ENCODE measurements at regions not wholly inside any gene's neighbourhood (a gene's known extent, or its start where the extent isn't known, plus 50 kb on each side); places are given as distances from the start of the nearest gene placed in this dataset.

GRCh38 chr13:105721016-105721415 lies 814.4 kb downstream of the EFNB2 start:
- no TSS peak for BruUV-seq (replicated peaks)
- no peak for ATAC-seq
- intact Hi-C loops (cut with micrococcal nuclease) = loop anchor here (10.0 kb wide), 1 partner anchor 1156 kb away; no protein-coding TSS in a partner anchor

GRCh38 chr13:105719859-105720258 lies 815.6 kb downstream of the EFNB2 start:
- Histone ChIP-seq H3K36me3 (ENCODE audit: control insufficient read depth in 1 of 2, insufficient read depth in 2 of 2, low read length in 2 of 2) (no peaks in the 10 kb centered on the region), H3K4me2 (ENCODE audit: low read length) (no peak overlapping the region), H3K4me3 (replicated peaks in 1 of 2; ENCODE audit: low read depth in 1 of 2, low read length in 2 of 2) (no peak overlapping the region), H3K9ac (ENCODE audit: low read length) (no peak overlapping the region), H4K20me1 (ENCODE audit: insufficient read depth) (no peaks in the 10 kb centered on the region), H3K27ac (ENCODE audit: low read depth, low read length) (no peak overlapping the region), H3K9me2 (ENCODE audit: insufficient read depth) (no peaks in the 10 kb centered on the region), H3K9me3 (ENCODE audit: control insufficient read depth in 1 of 2, insufficient read depth in 1 of 2, low read depth in 1 of 2, low read length in 2 of 2) (no peaks in the 10 kb centered on the region), H3K4me1 (ENCODE audit: control insufficient read depth in 1 of 2, insufficient read depth in 2 of 2, low read length in 2 of 2) (no peaks in the 10 kb centered on the region), H3K79me2 (ENCODE audit: insufficient read depth, low read length) (no peaks in the 10 kb centered on the region), H3K27me3 (ENCODE audit: insufficient read depth, low read length) (no peaks in the 10 kb centered on the region), H2AFZ (ENCODE audit: low read depth, low read length, poor library complexity, severe bottlenecking) (no peak overlapping the region)
- POLR2A ChIA-PET = no interaction called here
- BruUV-seq (replicated peaks) = no TSS peak
- CTCF ChIA-PET = no interaction called here
- DNase-seq (ENCODE audit: low read depth, low spot score) = no peak
- intact Hi-C loops (cut with micrococcal nuclease) = loop anchor here (10.0 kb wide), 1 partner anchor 1155 kb away; no protein-coding TSS in a partner anchor
- ATAC-seq = no peak
- RAD21 ChIA-PET (ENCODE audit: low non-redundant PET in 1 of 2, low total read pairs in 2 of 2, uncharacterized antibody in 2 of 2, unreplicated experiment in 2 of 2) = no interaction called here
- TF ChIP-seq JUND (IDR thresholded peaks at IDR 0.05) (no peak), ZFX (IDR thresholded peaks at IDR 0.05) (no peak), EZH2 (IDR thresholded peaks at IDR 0.05) (no peak), SRF (IDR thresholded peaks at IDR 0.05; ENCODE audit: low read depth) (no peak), SP1 (IDR thresholded peaks at IDR 0.05; ENCODE audit: low read depth) (no peak), YY1 (IDR thresholded peaks at IDR 0.05; ENCODE audit: extremely low read depth, insufficient replicate concordance, low read depth, low read length) (no peak), ELF1 (IDR thresholded peaks at IDR 0.05; ENCODE audit: borderline replicate concordance, low read depth) (no peak), CBX3 (IDR thresholded peaks at IDR 0.05; ENCODE audit: low read depth) (no peak), REST (IDR thresholded peaks at IDR 0.05; ENCODE audit: low read depth) (no peak)
- TF ChIP-seq, protein P1, sequence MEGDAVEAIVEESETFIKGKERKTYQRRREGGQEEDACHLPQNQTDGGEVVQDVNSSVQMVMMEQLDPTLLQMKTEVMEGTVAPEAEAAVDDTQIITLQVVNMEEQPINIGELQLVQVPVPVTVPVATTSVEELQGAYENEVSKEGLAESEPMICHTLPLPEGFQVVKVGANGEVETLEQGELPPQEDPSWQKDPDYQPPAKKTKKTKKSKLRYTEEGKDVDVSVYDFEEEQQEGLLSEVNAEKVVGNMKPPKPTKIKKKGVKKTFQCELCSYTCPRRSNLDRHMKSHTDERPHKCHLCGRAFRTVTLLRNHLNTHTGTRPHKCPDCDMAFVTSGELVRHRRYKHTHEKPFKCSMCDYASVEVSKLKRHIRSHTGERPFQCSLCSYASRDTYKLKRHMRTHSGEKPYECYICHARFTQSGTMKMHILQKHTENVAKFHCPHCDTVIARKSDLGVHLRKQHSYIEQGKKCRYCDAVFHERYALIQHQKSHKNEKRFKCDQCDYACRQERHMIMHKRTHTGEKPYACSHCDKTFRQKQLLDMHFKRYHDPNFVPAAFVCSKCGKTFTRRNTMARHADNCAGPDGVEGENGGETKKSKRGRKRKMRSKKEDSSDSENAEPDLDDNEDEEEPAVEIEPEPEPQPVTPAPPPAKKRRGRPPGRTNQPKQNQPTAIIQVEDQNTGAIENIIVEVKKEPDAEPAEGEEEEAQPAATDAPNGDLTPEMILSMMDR (IDR thresholded peaks at IDR 0.05 in 2 of 3, conservative IDR thresholded peaks at IDR 0.05 in 1 of 3; ENCODE audit: borderline replicate concordance in 1 of 3, insufficient read depth in 1 of 3, low read depth in 2 of 3, low read length in 2 of 3) = no peak
- TF ChIP-seq, protein P2, sequence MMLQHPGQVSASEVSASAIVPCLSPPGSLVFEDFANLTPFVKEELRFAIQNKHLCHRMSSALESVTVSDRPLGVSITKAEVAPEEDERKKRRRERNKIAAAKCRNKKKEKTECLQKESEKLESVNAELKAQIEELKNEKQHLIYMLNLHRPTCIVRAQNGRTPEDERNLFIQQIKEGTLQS (IDR thresholded peaks at IDR 0.05) = no peak

More at GRCh38 chr13:105721016-105721415, 814.4 kb downstream of the EFNB2 start:
- CTCF ChIA-PET = no interaction called here
- Histone ChIP-seq H3K4me1 (ENCODE audit: control insufficient read depth in 1 of 2, insufficient read depth in 2 of 2, low read length in 2 of 2) (no peaks in the 10 kb centered on the region), H4K20me1 (ENCODE audit: insufficient read depth) (no peaks in the 10 kb centered on the region), H3K27ac (ENCODE audit: low read depth, low read length) (no peak overlapping the region), H3K9me3 (ENCODE audit: control insufficient read depth in 1 of 2, insufficient read depth in 1 of 2, low read depth in 1 of 2, low read length in 2 of 2) (no peaks in the 10 kb centered on the region), H3K36me3 (ENCODE audit: control insufficient read depth in 1 of 2, insufficient read depth in 2 of 2, low read length in 2 of 2) (no peaks in the 10 kb centered on the region), H3K4me3 (replicated peaks in 1 of 2; ENCODE audit: low read depth in 1 of 2, low read length in 2 of 2) (no peak overlapping the region), H3K9ac (ENCODE audit: low read length) (no peak overlapping the region), H3K27me3 (ENCODE audit: insufficient read depth, low read length) (no peaks in the 10 kb centered on the region), H3K9me2 (ENCODE audit: insufficient read depth) (no peaks in the 10 kb centered on the region), H3K79me2 (ENCODE audit: insufficient read depth, low read length) (no peaks in the 10 kb centered on the region), H2AFZ (ENCODE audit: low read depth, low read length, poor library complexity, severe bottlenecking) (no peak overlapping the region), H3K4me2 (ENCODE audit: low read length) (no peak overlapping the region)
- POLR2A ChIA-PET = no interaction called here
- RAD21 ChIA-PET (ENCODE audit: low non-redundant PET in 1 of 2, low total read pairs in 2 of 2, uncharacterized antibody in 2 of 2, unreplicated experiment in 2 of 2) = no interaction called here
- no peak for TF ChIP-seq ZFX (IDR thresholded peaks at IDR 0.05)
- TF ChIP-seq EZH2 (IDR thresholded peaks at IDR 0.05) = no peak
- no peak for TF ChIP-seq RAD21 (IDR thresholded peaks at IDR 0.05; ENCODE audit: low read depth)
- no peak for TF ChIP-seq MAX (IDR thresholded peaks at IDR 0.05)
- TF ChIP-seq CBX3 (IDR thresholded peaks at IDR 0.05; ENCODE audit: low read depth) = no peak
- no peak for TF ChIP-seq SRF (IDR thresholded peaks at IDR 0.05; ENCODE audit: low read depth)
- no peak for TF ChIP-seq TCF7L2 (IDR thresholded peaks at IDR 0.05; ENCODE audit: borderline replicate concordance, extremely low read depth, insufficient read depth, insufficient read length)
- TF ChIP-seq SP1 (IDR thresholded peaks at IDR 0.05; ENCODE audit: low read depth) = no peak
- TF ChIP-seq YY1 (IDR thresholded peaks at IDR 0.05; ENCODE audit: extremely low read depth, insufficient replicate concordance, low read depth, low read length) = no peak
- no peak for DNase-seq (ENCODE audit: low read depth, low spot score)

All from HCT116 (cell line).